NCI-H2227 (cell line): ENCODE measurements at regions not wholly inside any gene's neighbourhood (a gene's known extent, or its start where the extent isn't known, plus 50 kb on each side); places are given as distances from the start of the nearest gene placed in this dataset.

Experiments
- DNase-seq: peaks from one replicate; lab custom pipeline; 2025; ENCODE audit not compliant: unreplicated experiment; lab: John Stamatoyannopoulos, UW

DNA sequence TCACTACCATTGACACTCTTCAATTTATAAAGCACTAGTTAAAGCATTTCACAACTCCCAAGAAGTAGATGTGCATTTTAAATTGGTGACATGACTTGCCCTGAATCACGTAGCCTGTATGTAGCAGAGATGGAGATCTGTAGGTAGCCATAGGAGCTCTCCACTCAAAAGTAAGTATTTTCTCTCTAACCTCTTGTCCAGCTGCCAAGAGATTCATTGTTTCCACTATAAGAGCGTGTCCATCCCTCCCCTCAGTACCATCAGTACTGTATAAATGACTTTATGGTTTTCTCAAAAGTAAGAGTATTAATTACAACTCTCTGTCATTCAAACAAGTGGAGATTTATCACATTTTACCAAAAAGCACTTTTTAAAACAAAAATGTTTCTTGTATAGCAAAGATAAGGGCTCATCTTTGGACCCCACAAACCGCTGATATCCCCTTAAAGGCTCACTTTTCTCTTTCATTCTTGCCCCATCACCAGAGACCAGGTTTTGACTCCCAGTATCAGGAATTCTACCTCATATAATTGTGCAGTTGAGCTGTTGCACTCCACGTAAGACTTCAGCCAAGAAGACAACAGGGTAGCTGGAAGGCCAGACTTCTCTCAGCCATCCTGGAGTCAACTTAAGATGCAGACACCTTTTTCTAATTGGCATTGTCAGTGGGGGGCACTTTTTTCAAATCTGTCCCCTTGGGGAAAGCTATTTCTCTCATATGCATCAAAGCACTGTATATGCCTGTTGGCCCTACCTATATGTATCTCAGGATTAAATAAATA is 78.0 kb upstream of the GALNT5 start:
- DNase-seq = no peak

DNA sequence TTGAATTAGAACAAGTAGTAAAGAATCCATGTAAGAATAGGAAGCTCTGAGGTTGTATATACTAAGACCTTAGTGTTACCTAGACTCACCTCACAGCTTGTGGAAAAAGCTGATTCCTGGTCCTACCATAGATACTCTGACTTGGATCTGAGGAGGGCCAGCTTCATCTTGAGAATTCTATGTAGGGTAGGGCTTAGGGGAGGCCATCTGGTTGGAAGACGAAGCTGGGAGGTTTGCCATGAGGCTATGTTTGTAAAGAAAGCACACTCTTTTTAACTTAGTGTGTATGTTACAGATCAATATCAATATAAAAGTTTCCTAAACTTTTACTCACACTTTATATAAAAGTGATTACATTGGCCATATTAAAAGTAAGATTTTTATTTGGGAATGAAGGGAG is 77.1 kb upstream of the GALNT5 start:
- DNase-seq = no peak

DNA sequence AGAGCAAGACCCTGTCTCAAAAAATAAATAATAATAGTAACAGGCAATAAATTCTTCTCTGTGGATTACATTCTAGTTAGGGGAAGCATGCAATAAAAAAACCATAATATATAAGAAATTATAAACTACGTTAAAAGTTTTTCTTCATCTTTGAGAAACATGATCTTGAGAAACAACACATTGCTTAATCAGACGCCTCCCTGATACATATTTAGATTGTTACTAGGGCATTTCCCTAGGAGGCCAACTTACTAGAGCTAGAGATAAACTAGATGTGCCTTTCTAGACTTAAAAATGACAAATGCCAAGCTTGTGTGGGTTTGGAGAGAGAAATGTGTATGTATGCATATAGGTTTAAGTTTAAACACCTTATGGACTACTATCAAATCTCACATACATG is 76.3 kb upstream of the GALNT5 start:
- DNase-seq = no peak

DNA sequence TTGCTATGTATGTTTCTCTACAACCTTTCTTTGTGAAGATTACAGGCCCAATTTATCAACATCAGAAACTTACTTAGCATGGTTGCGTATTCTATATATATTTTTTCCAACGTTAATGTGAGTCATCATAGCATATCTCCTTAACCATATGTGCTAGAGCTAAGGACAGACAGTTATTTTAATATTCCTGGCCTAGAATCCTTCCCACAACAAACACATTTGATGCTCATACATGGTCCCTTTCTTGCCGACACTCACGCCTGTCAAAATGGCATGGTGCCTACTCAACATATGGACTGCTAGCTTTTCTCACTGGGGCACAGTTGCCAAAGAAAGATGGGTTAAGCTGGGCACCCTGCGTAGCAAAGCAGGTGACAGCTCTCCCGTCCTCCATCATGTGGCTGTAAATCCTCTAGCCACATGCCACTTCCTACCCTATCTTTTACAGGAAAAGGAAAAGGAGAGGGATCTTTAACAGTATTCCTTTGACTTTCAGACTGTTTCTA is 75.2 kb upstream of the GALNT5 start:
- DNase-seq = no peak

DNA sequence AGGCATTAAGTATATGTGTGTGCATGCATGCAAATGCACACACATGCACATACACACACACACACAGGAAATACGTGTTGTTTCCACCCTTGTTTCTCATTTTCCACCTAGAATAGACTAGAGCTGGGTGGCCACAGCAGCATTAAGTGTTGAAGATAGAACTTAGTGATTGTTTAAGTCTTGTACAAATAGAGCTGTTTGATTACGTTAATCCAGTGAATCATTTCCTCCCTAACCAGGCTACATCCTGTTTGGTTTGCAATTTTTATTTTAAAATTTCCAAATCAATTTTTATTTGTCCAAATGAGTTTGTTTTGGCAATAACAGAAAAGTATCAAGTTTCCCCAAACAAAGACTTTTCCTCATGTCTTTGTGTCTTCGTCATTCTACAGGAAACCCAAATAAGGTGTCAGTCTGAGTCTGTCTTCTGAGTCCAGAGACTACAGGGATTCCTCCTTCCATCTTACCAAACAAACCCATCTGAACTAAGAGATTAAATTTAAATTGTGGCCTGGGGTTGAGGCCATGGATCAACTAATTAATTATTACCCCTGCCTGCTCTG is 74.6 kb upstream of the GALNT5 start:
- DNase-seq = no peak

DNA sequence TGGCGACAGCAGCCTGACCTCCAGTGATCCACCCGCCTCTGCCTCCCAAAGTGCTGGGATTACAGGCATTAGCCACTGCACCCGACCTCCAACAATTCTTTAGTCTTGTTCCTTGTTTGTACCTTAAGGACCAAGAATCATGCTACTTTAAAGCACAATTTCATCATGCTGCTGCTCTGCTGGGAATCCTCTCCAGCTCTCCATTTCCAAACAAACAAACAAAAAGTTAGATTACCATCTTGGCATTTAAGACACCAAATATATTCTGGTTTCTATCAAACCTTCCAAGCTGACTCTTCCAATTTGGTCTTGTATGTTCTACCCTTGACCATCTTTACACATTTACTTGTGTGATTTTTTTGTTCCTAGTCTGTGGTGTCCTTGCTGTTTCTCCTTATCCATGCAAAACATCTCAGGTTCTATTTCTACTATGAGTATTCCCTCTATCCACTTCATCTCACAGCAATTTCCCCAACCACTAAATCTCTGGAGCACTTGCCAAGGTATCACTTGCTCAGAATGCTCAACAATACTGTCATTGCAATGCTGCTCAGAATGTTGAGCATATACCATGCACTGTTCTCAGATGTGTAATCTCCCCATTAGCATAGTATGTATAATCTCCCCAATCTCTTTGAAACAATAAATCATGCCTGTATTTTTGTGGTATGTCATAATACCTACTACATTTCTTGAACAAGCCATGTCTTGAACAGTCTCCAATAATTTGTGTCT is 73.2 kb upstream of the GALNT5 start:
- no peak for DNase-seq

DNA sequence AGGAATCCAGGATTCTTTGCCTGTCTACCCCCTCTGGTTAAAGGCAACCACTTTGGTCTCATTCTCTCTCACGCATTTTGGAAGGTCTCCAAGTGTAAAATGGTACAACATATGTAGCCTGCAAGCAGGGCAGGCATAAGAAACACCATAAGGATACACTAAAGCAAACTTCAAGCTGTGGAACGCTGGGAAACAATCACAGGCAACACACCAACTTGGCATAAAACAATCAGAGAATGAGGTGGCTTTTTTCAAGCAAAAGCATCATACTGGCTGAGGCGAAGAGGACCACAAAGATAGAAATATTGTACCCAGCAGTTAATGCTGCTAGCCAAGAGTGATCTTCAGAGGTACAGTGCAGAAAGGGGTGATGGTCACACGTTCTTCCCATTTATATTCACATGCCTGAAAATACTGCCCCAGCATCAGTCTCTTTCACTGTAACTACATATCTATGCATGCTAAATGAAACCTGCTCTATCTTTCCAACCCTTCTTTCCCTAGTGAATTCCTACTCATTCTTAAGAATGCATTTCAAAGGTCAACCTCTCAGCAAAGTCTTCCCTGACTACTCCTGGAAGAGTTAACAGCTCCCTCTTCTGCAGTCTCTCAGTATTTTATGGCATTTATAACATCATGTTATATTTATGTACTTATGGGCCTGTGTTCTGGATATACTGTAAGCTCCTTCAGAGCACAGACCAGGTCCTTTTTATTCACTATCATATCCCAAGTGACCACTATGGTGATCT is 71.9 kb upstream of the GALNT5 start:
- DNase-seq = no peak

DNA sequence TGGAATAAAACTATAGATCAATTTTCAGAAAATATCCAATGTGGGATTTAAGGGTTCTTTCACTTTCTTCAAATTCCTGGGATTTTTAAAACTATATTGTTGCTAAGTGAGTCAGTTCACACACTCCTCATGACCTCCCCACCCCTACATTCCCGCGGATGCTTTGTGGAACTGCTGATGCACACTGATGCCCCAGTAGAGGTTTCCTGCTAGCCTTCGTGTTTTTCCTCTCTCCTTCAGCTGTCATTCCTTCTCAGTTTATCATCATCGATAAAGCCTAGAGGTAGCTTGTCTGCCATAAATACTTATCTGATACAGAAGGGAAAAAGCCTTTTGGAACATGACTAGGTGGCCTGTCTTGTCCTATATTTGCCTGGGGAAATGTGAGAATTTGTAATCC is 67.4 kb upstream of the GALNT5 start:
- no peak for DNase-seq

DNA sequence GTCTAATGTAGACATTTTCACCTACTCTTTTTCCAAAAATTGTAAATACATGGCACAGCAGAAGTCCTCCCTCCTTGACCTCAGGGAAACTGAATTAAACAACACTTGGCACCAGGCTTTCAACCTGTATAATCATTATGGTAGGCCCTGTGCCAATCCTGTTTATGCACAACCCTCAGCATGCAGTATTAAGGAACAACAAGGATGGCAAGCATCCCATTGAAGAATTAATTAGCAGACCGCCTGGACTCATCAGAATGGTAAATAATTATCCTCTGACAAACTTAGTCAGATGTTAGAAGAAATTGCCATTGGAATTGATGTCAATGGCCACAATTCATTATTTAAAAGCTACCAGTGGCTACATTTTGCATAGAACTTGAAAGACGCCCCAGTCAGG is 66.3 kb upstream of the GALNT5 start:
- no peak for DNase-seq

DNA sequence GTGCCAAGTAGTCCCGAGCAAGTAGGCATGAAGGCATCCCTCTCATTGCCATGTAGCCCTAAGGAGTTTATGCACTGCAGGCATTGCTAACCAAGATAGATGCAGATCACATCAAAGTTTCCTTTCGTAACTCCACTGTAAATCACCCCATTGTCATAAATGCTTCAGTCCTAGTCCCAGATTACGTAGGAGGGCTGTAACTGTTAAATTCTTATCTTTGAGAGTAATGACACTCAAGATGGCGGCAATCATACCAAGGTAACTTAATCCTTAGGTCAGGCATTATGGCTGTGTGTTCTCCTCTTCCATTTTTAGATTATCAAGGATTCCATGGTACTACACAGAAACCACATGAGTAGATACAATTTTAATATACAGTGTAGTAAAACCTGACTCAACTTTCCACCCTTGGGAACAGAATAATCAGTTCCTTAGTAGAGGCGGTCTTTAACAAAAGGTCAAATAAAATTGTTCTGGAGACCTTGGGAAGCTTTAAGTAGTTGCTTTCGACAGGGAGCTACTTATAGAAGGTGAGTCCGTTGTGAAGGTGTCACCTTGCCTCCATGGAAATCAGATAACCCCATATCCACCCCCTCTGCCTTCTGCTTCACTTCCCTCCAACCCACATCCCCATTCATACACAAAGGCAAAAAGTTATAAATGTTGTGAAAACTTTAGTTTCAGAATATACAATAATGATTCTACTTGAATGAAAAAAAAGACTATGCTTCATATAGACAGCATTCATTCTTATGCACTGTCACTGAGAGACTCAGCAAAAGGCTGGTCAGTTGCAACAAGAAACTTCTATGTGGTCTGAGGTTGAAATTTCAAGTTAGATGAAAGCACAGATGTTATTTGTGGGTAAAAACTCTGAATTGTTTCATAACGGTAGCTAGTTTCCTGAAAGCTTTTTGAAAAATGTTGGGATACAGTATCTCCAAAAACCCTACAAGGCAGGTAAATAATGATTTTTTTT is 64.8 kb upstream of the GALNT5 start:
- DNase-seq = no peak

DNA sequence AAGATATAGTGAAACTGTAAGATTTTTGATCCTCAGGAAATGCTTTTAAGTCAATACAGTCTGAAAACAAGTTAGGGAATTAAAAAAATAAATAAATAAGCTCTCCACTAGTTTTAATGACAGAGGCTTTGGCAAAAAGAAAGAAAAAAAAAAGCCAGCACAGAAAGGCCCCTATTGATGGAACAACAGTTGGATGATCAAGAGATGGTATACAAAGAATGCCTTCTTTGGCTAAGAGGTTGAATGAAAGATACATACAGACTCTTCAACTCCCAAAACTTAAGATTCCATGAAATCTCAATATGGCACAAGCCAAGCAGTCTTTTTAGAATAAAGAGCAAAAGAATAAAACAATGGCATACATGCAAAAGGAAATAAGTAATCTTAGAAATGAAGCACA is 64.0 kb upstream of the GALNT5 start:
- no peak for DNase-seq

DNA sequence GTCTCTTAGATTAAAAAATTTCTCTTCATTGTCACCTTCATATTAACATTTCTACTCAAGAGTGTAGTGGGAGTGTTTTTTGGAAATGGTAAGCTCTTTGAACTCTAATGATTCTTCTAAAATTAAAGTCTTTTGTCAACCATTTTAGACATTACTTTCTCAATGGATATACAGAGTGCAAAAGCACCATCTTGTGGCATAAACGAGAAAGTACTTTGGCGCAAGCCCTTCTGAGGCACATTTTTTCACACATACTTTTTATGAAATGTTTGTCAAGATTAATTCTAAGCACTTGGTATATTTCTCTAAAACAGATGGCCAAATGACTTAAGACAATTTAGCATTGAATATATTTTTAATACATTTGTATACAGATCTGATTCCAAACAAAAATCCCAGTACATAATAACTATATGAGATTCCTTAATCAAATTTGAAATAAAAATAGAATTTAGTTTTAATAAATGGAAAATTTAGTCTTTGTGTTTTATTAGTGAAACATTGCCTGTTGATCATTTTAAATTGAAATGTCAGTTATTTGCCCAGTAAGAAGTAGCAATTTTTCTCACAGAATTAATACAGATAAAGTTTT is 63.3 kb upstream of the GALNT5 start:
- DNase-seq = peak; percentile 79

DNA sequence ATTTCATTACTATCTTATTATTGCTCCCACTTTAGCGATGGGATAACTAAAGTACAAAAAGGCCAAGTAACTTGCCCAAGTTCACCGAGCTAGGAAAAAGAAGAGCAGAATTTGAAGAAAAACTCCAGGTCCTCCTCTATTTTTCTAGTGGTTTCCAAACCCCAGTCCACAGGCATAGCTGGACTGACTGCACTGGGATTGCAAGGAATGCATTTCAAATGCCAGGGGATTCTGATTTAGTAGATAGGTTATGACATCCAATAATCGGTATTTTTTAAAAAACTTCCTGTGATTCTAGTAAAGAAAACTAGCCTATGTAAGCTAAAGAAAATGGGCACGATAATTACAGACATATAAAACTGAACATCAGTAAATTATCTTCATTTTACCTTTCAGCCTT is 62.7 kb upstream of the GALNT5 start:
- no peak for DNase-seq

DNA sequence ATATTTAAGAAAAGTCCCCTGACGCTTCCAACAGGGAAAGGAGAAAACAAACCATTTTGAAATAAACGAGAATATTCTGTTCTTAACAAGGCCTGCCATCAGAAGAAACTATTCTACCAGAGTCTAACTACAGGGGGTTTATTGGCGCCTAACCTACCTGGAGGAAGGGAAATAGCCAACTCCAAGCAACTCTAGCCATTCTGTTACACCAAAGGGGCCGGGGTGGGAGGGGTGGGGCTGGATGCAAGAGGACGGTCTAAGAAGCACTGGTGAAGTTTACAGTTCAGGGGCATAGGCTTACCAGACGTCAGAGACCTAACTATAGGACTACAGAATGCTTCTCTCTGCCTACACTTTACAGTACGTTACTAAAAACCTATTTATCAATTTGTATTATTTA is 60.5 kb upstream of the GALNT5 start:
- DNase-seq = no peak

DNA sequence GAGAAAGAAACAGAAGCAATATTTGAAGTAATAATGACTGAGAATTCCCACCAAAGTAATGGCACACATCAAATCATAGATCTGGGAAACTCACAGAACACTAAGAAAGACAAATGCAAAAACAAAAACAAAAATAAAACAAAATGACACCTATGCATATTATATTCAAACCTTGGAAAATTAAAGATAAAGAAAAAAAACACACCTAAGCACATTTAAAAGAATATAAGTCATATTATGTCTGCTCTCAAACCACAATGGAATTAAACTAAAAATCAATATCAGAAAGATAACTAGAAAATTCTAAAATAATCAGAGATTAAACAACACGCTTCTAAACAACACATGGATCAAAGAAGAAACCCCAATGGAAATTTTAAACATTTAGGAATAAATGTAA is 59.7 kb upstream of the GALNT5 start:
- DNase-seq = no peak

DNA sequence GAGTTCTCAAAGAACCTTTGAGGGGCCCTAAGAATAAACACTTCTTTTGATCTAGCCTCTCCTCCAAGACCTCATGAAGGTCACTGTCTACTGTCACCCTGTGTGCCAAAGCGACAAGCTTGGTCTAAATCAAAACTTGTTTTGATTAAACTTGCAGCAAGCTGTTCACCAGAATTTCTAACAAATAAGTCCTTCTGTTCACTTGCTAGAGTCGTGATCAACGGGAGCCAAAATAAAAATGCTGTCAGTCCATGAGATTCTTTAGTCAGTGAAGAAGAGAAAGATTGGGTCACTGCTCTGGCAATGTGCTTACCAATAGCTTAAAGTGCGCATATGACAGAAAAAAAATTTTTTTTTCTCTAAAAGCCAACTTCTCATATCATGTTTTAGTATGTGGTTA is 53.9 kb upstream of the GALNT5 start:
- no peak for DNase-seq

DNA sequence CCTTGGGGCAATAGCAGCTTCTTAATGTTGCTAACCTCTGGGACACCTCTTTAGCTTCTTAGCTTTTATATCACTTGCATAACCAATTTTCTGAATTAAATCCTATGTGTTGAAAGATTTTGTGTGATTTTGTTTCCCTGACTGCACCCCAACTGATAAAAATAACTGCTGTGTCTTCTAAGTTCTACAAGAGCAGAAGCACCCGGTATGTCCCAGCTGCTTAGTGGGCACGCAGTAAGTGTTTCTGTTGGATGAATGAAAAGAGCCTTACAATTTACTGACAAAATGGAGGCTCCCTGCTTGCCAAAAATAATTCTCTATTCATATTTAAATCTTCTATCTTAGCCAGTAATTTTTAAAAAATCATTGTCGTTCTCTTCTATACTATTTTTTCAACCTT is 53.1 kb upstream of the GALNT5 start:
- no peak for DNase-seq

DNA sequence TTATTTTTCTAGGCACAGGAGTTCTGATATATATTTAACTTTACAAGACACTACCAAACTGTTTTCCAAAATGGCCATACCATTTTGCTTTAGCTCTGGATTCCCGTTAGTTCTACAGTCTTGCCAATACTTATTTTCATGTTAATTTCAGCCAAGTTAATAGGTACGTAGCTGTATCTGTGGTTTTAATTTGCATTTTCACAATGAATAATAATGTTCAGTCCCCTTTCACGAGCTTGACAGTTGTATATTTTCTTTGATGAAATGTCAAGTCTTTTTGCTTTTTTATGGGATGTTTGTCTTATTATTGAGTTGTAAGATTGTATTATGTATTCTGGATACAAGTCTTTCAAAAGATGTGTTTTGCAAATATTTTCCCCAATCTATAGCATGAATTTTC is 50.6 kb upstream of the GALNT5 start:
- DNase-seq = no peak
